ENCODE measurements at regions not wholly inside any gene's neighbourhood (a gene's known extent, or its start where the extent isn't known, plus 50 kb on each side); places are given as distances from the start of the nearest gene placed in this dataset.

- Histone ChIP-seq H2BK20ac (ENCODE audit: low read length) (0 out of 2 replicates have a peak overlapping the region, but pooled peaks have one; percentile 2), H2AFZ (ENCODE audit: low read length) (peak overlapping the region; percentile 47; the same call in 1 of the 2 replicates), H3K23ac (ENCODE audit: insufficient read length) (no peak overlapping the region), H3K14ac (ENCODE audit: insufficient read length) (no peak overlapping the region), H3K18ac (ENCODE audit: extremely low read depth, low read length) (peak overlapping the region; percentile 38; the same call in 1 of the 2 replicates), H4K20me1 (replicated peaks in 1 of 2; ENCODE audit: control insufficient read depth in 1 of 2, insufficient read depth in 2 of 2, low read length in 2 of 2) (no peaks in the 10 kb centered on the region), H3K9ac (replicated peaks in 1 of 4; ENCODE audit: extremely low read depth in 1 of 4, low read depth in 3 of 4, low read length in 3 of 4) (no peak overlapping the region), H3K79me2 (ENCODE audit: control insufficient read depth in 1 of 2, insufficient read depth in 2 of 2, low read length in 2 of 2) (no peaks in the 10 kb centered on the region), H2BK120ac (replicated peaks; ENCODE audit: low read depth, low read length) (no peak overlapping the region), H3K4me1 (replicated peaks in 1 of 4; ENCODE audit: control insufficient read depth in 3 of 4, insufficient read depth in 4 of 4, low read length in 3 of 4) (peaks cover 3 to 9% (median 7%) of the 10 kb centered on the region in 4 experiments; a peak in 5 of 7 replicates), H4K5ac (ENCODE audit: insufficient read length, low read depth, low read length) (no peak overlapping the region), H4K8ac (ENCODE audit: extremely low read depth, insufficient read depth, low read length) (no peak overlapping the region), H2AK5ac (ENCODE audit: low read depth, low read length) (no peak overlapping the region), H2BK15ac (ENCODE audit: low read length) (0 out of 2 replicates have a peak overlapping the region, but pooled peaks have one; percentile 0), H2BK5ac (ENCODE audit: low read depth, low read length) (peak overlapping the region; percentile 1; the same call in 1 of the 2 replicates), H3K4ac (replicated peaks; ENCODE audit: insufficient read length, low read depth, low read length) (no peak overlapping the region), H2BK12ac (ENCODE audit: low read depth, low read length) (no peak overlapping the region), H3K79me1 (ENCODE audit: low read depth, low read length) (no peaks in the 10 kb centered on the region), H4K91ac (replicated peaks; ENCODE audit: insufficient read length, low read length) (no peak overlapping the region), H3K4me2 (ENCODE audit: insufficient read depth in 1 of 2, low read depth in 2 of 2, low read length in 2 of 2) (peak overlapping the region; percentile 18 to 22; a peak in 2 of 4 replicates), H3K9me3 (ENCODE audit: insufficient read depth in 2 of 2, low read depth in 1 of 2, low read length in 1 of 2) (no peaks in the 10 kb centered on the region), H3K36me3 (ENCODE audit: control insufficient read depth in 2 of 4, insufficient read depth in 4 of 4, low read length in 3 of 4) (no peaks in the 10 kb centered on the region), H3K27ac (ENCODE audit: low read depth, low read length) (no peak overlapping the region), H3K4me3 (ENCODE audit: extremely low read depth in 1 of 4, insufficient read depth in 2 of 4, low read depth in 3 of 4, low read length in 4 of 4) (no peak overlapping the region), H3K56ac (replicated peaks; ENCODE audit: insufficient read length, low read depth, low read length) (no peak overlapping the region), H3K27me3 (replicated peaks in 1 of 4; ENCODE audit: control insufficient read depth in 3 of 4, extremely low read depth in 1 of 4, insufficient read depth in 3 of 4, low read length in 3 of 4) (no peaks in the 10 kb centered on the region; a peak in 1 of 7 replicates), H3K23me2 (ENCODE audit: low read depth, low read length) (no peaks in the 10 kb centered on the region)
- CTCF ChIA-PET (ENCODE audit: partially characterized antibody): interaction anchor here (1.2 kb wide), 1 partner anchor 379 kb away, joined by 3 read pairs; no protein-coding TSS in a partner anchor
- POLR2A ChIA-PET (ENCODE audit: partially characterized antibody): no interaction called here
- peak; percentile 24 for FAIRE-seq
- 59% methylated on average over 8 of the region's 8 CpGs; no CpG with 5 or more reads in 1 of the 2 experiments for WGBS, 2 experiments (ENCODE audit: extremely low coverage in 1 of 2, insufficient coverage in 1 of 2, insufficient read length in 1 of 2, insufficient replicate concordance in 2 of 2, low coverage in 1 of 2, low lambda C conversion rate in 2 of 2, missing lambda C conversion rate in 1 of 2)
- no peak for DNase-seq (ENCODE audit: low read depth in 1 of 2, low spot score in 2 of 2)
- TF ChIP-seq CEBPB (IDR thresholded peaks at IDR 0.05; ENCODE audit: low read depth, low read length): no peak
- no peak for TF ChIP-seq NANOG (IDR thresholded peaks at IDR 0.05; ENCODE audit: insufficient read depth, low read depth, low read length, poor library complexity, severe bottlenecking)
- TF ChIP-seq, protein P1, sequence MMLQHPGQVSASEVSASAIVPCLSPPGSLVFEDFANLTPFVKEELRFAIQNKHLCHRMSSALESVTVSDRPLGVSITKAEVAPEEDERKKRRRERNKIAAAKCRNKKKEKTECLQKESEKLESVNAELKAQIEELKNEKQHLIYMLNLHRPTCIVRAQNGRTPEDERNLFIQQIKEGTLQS (IDR thresholded peaks at IDR 0.05; ENCODE audit: insufficient read depth, low read depth, low read length): no peak
- TF ChIP-seq MAX (IDR thresholded peaks at IDR 0.05): no peak
- TF ChIP-seq SP1 (IDR thresholded peaks at IDR 0.05; ENCODE audit: low read depth, low read length): no peak
- no peak for TF ChIP-seq JUND (IDR thresholded peaks at IDR 0.05; ENCODE audit: low read length)
- no peak for TF ChIP-seq ASH2L (IDR thresholded peaks at IDR 0.05; ENCODE audit: low read length)
- no peak for TF ChIP-seq SUZ12 (IDR thresholded peaks at IDR 0.05; ENCODE audit: low read length)
- no peak for TF ChIP-seq TAF1 (IDR thresholded peaks at IDR 0.05; ENCODE audit: low read depth, low read length)
- TF ChIP-seq BCL11A (IDR thresholded peaks at IDR 0.05; ENCODE audit: low read depth in 2 of 2, low read length in 2 of 2): no peak
- no peak for TF ChIP-seq USF2 (IDR thresholded peaks at IDR 0.05; ENCODE audit: low read length)
Observed at GRCh38 chr7:68688416-68689086, 909.7 kb upstream of the AUTS2 start.

Measured in H1 (cell line).